Esophagus squamous epithelium (tissue), 4 donors: ENCODE measurements at regions not wholly inside any gene's neighbourhood (a gene's known extent, or its start where the extent isn't known, plus 50 kb on each side); places are given as distances from the start of the nearest gene placed in this dataset.

Experiments
- CTCF ChIP-seq, 6 experiments: fragments of 450-650 bp in 4 of 6; fragments of 200-600 bp in 2 of 6; sonication (generic) in 2 of 6; IDR thresholded peaks; one replicate each; pipeline ENCODE4 v1.5.1; 2016 to 2019; ENCODE audit warnings: antibody characterized with exemption in 6 of 6, mild to moderate bottlenecking in 4 of 6, moderate library complexity in 4 of 6
- POLR2A ChIP-seq, 4 donors: fragments of 450-650 bp; IDR thresholded peaks; one replicate each; pipeline ENCODE4 v1.6.1; 2017; ENCODE audit warnings: antibody characterized with exemption in 4 of 4, mild to moderate bottlenecking in 4 of 4, moderate library complexity in 3 of 4

DNA sequence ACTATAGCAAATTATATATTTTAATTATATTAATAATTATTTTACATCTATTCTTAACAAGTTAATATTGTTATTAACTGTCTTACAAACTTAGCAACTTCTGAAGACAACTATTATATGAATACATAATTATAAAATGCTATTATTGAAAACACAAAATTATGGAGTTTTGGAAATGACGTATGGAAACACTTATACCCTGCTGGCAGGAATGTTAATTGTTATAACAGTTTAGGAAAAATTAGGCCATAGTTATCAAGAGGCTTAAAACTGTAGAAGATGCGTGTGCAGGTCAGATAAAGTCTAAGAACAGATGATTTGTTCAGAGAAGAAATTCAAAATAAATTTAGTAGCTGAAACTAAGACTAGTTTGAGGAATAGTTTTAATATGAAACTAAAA is 211.7 kb downstream of the FAT4 start:
- TF ChIP-seq POLR2A (IDR thresholded peaks at IDR 0.05), result no peak
- TF ChIP-seq CTCF (IDR thresholded peaks at IDR 0.05), result no peak
